HFFc6 (cell line): ENCODE measurements at regions not wholly inside any gene's neighbourhood (a gene's known extent, or its start where the extent isn't known, plus 50 kb on each side); places are given as distances from the start of the nearest gene placed in this dataset.

Experiments
- DNase-seq: peaks from one replicate; pipeline ENCODE4 v3.0.0-alpha.2; 2018
- H3K27ac Mint-ChIP-seq: 2 replicates; pipeline ENCODE4 v1.8.0; 2020; ENCODE audit warnings: mild to moderate bottlenecking, mixed read lengths
- H3K27me3 Mint-ChIP-seq: 2 replicates; pipeline ENCODE4 v1.8.0; 2021; ENCODE audit warnings: mild to moderate bottlenecking, moderate library complexity, mixed read lengths; ENCODE audit not compliant: insufficient read depth
- H3K36me3 Mint-ChIP-seq: 2 replicates; pipeline ENCODE4 v1.8.0; 2021; ENCODE audit warnings: low read depth, mixed read lengths
- H3K4me1 Mint-ChIP-seq: 2 replicates; pipeline ENCODE4 v1.8.0; 2020; ENCODE audit warnings: low read depth, mixed read lengths
- H3K4me3 Mint-ChIP-seq: 2 replicates; pipeline ENCODE4 v1.8.0; 2020; ENCODE audit warnings: mild to moderate bottlenecking, moderate library complexity, mixed read lengths
- H3K9me3 Mint-ChIP-seq: 2 replicates; pipeline ENCODE4 v1.8.0; 2020; ENCODE audit warnings: mild to moderate bottlenecking, mixed read lengths
- CTCF ChIP-seq: fragments of 200-600 bp; sonication (generic); IDR thresholded peaks from 2 replicates; pipeline ENCODE4 v1.5.0; 2021; ENCODE audit warnings: antibody characterized with exemption, mild to moderate bottlenecking

- Mint-ChIP-seq H3K9me3 (no peaks in the 10 kb centered on the region), H3K27me3 (no peaks in the 10 kb centered on the region), H3K36me3 (peaks cover 39% of the 10 kb centered on the region), H3K4me1 (peaks cover 52% of the 10 kb centered on the region), H3K4me3 (no peak overlapping the region), H3K27ac (no peak overlapping the region)
- DNase-seq = no peak
- no peak for TF ChIP-seq CTCF
These were observed 286.1 kb upstream of the TPM1 start for GRCh38 chr15:62756326-62756994.

GRCh38 chr15:62756995-62757360, 285.6 kb upstream of the TPM1 start:
- Mint-ChIP-seq H3K36me3 (peaks cover 38% of the 10 kb centered on the region), H3K4me1 (peaks cover 51% of the 10 kb centered on the region), H3K27ac (peak overlapping the region; percentile 87; the same call in 1 of the 2 replicates), H3K4me3 (no peak overlapping the region), H3K9me3 (no peaks in the 10 kb centered on the region), H3K27me3 (no peaks in the 10 kb centered on the region)
- no peak for DNase-seq
- TF ChIP-seq CTCF = no peak

GRCh38 chr15:62757535-62757934, 285.0 kb upstream of the TPM1 start:
- no peak for DNase-seq
- Mint-ChIP-seq H3K4me1 (peaks cover 51% of the 10 kb centered on the region), H3K9me3 (no peaks in the 10 kb centered on the region), H3K36me3 (peaks cover 41% of the 10 kb centered on the region), H3K4me3 (peak overlapping the region; percentile 69), H3K27me3 (no peaks in the 10 kb centered on the region), H3K27ac (peak overlapping the region; percentile 87)
- TF ChIP-seq CTCF = no peak

- TF ChIP-seq CTCF = no peak
- Mint-ChIP-seq H3K4me1 (peaks cover 51% of the 10 kb centered on the region), H3K27me3 (no peaks in the 10 kb centered on the region), H3K27ac (peak overlapping the region; percentile 87), H3K9me3 (no peaks in the 10 kb centered on the region), H3K36me3 (peaks cover 40% of the 10 kb centered on the region), H3K4me3 (peak overlapping the region; percentile 69)
- peak; percentile 94 for DNase-seq
These were observed 284.2 kb upstream of the TPM1 start for GRCh38 chr15:62758126-62758951.

- no peak for TF ChIP-seq CTCF
- Mint-ChIP-seq H3K27me3 (no peaks in the 10 kb centered on the region), H3K9me3 (no peaks in the 10 kb centered on the region), H3K36me3 (peaks cover 43% of the 10 kb centered on the region), H3K27ac (peak overlapping the region; percentile 87), H3K4me1 (peaks cover 46% of the 10 kb centered on the region), H3K4me3 (peak overlapping the region; percentile 69; the same call in 1 of the 2 replicates)
- no peak for DNase-seq
These were observed 283.6 kb upstream of the TPM1 start for GRCh38 chr15:62758952-62759349.
